SH-SY5Y (cell line): ENCODE measurements at regions not wholly inside any gene's neighbourhood (a gene's known extent, or its start where the extent isn't known, plus 50 kb on each side); places are given as distances from the start of the nearest gene placed in this dataset.

Source experiments
- GATA2 ChIP-seq: IDR thresholded peaks from 2 replicates; pipeline ENCODE4 v1.6.1; 2011; ENCODE audit warnings: mild to moderate bottlenecking, low read depth, low read length
- GATA3 ChIP-seq: IDR thresholded peaks from 2 replicates; pipeline ENCODE4 v1.6.1; 2011; ENCODE audit warnings: low read depth, mild to moderate bottlenecking, low read length, moderate library complexity

GRCh38 chrX:4809571-4809970, 1096.1 kb upstream of the PRKX start:
- no peak for TF ChIP-seq GATA2
- no peak for TF ChIP-seq GATA3
